ENCODE measurements at regions not wholly inside any gene's neighbourhood (a gene's known extent, or its start where the extent isn't known, plus 50 kb on each side); places are given as distances from the start of the nearest gene placed in this dataset.
"Not testable (repeated sequence)": the region's sequence is repeated elsewhere in the genome, so short reads cannot be mapped to it uniquely, and the experiment has no call there.

DNA sequence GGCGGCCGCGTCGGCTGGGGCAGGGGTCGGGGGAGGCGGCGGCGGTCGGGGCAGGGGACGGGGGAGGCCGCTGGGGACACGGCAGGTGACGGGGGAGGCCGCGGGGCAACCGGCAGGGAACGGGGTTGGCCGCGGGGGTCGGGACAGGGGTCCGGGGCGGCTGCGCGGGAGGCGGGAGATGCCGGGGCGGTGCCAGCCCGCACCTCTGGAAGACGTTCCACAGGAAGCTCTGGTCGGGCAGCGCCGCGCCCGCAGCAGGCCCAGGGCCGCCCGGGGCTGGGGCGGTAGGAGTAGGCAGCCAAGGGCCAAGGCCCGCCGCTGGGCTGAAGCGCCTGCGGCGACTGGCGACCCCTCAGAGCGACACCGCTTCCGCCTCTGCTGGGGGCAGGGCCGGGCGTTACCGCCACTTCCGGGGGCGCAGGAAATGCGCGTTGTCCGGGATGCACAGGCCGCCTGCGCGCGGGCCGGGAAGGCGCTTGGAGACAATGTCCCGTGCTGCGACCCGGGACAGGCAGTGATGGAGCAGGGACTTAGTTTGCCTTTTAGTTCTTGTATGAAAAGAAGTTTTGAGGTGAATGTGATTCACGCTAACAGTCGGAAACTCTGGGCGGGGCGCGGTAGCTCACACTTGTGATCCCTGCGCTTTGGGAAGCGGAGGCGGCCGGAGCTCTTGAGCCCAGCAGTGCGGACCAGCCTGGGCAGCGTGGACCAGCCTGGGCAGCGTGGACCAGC is 110.0 kb upstream of the LPCAT1 start (continued):
- TF ChIP-seq JUNB (CRISPR knock-in tag; IDR thresholded peaks at IDR 0.05; ENCODE audit: borderline replicate concordance) (no peak), CENPT (CRISPR knock-in tag; IDR thresholded peaks at IDR 0.05; ENCODE audit: low read depth) (no peak)

DNA sequence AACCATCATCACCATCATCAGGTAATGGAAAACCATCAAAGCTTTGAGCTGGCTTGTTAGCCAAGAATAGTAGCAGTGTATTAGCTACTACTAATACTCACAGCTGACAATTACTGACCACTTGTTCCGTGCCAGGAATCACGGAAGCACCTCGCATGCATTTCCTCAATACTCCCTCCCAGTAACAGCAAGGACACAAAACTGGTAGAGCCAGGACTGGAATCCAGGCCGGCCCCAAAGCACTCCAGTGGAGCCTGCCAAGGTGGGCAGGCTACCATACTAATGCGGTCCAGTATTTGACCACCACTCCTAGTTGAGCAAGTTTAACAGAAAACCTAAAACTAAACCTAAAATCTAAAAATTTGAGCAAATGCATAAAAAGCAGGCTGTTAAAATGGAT is 107.2 kb upstream of the LPCAT1 start:
- FAIRE-seq; BruUV-seq (replicated peaks); H3K36me3 ChIP-seq (replicated peaks in 1 of 2; ENCODE audit: control insufficient read depth in 1 of 2, insufficient read depth in 2 of 2, low read length in 2 of 2); DNase-seq (ENCODE audit: low spot score); H3K4me2 ChIP-seq (ENCODE audit: low read depth, low read length); H3K9me3 ChIP-seq (ENCODE audit: low read length); H3K27me3 ChIP-seq (ENCODE audit: control insufficient read depth in 1 of 2, insufficient read depth in 2 of 2, low read length in 2 of 2); CTCF ChIA-PET (ENCODE audit: low intra/inter-chr PET ratio, low total read pairs); ATAC-seq; POLR2A ChIA-PET; H2AFZ ChIP-seq (ENCODE audit: low read length); H3K4me1 ChIP-seq (ENCODE audit: insufficient read depth, low read length); intact Hi-C loops (cut with micrococcal nuclease; ENCODE audit: unreplicated experiment); H3K27ac ChIP-seq (ENCODE audit: extremely low read length, insufficient read depth, low read length); H3K4me3 ChIP-seq (replicated peaks in 1 of 3; ENCODE audit: insufficient read depth in 1 of 3, low read depth in 2 of 3, low read length in 3 of 3); H3K9ac ChIP-seq (ENCODE audit: insufficient read depth, low read depth, low read length); H4K20me1 ChIP-seq (ENCODE audit: insufficient read depth, low read length); H3K79me2 ChIP-seq (ENCODE audit: insufficient read depth, low read length): not testable (repeated sequence)
- 98% methylated on average over 5 of the region's 5 CpGs for WGBS (ENCODE audit: low lambda C conversion rate)
- in situ Hi-C loops (cut with HindIII; ENCODE audit: extremely low pct_ligation_motif_present, low pct_unique_long_range_greater_than_20kb), result loop anchor here (25.0 kb wide), 1 partner anchor 119 kb away; the partner anchor contains the start of gene LPCAT1

DNA sequence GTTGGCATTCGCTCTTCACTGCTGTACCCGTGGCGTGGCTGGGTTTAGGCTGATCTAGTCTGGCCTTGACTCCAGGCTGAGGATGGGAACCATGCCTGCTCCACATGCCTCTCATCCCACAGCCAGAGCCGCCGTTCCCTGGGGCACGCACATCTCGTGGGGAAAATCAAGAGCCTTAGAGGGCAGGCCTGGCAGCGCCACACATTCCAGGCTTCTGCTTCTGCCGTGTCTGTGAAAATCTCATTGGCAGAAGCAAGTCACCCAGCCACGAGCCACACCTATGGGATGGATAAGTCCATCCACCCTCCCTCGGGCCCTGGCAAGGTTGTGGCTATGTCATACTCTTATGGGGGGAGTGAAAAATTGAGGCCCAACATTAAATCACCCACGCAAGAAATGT is 102.6 kb upstream of the LPCAT1 start:
- H2AFZ ChIP-seq (ENCODE audit: low read length); DNase-seq (ENCODE audit: low spot score); H3K9ac ChIP-seq (ENCODE audit: insufficient read depth, low read depth, low read length); intact Hi-C loops (cut with micrococcal nuclease; ENCODE audit: unreplicated experiment); H3K4me1 ChIP-seq (ENCODE audit: insufficient read depth, low read length); H3K4me2 ChIP-seq (ENCODE audit: low read depth, low read length); H3K36me3 ChIP-seq (replicated peaks in 1 of 2; ENCODE audit: control insufficient read depth in 1 of 2, insufficient read depth in 2 of 2, low read length in 2 of 2); H3K79me2 ChIP-seq (ENCODE audit: insufficient read depth, low read length); BruUV-seq (replicated peaks); FAIRE-seq; POLR2A ChIA-PET; CTCF ChIA-PET (ENCODE audit: low intra/inter-chr PET ratio, low total read pairs); H3K27ac ChIP-seq (ENCODE audit: extremely low read length, insufficient read depth, low read length); H4K20me1 ChIP-seq (ENCODE audit: insufficient read depth, low read length); ATAC-seq; H3K27me3 ChIP-seq (ENCODE audit: control insufficient read depth in 1 of 2, insufficient read depth in 2 of 2, low read length in 2 of 2); H3K9me3 ChIP-seq (ENCODE audit: low read length); H3K4me3 ChIP-seq (replicated peaks in 1 of 3; ENCODE audit: insufficient read depth in 1 of 3, low read depth in 2 of 3, low read length in 3 of 3): not testable (repeated sequence)
- in situ Hi-C loops (cut with HindIII; ENCODE audit: extremely low pct_ligation_motif_present, low pct_unique_long_range_greater_than_20kb), result loop anchor here (25.0 kb wide), 1 partner anchor 114 kb away; the partner anchor contains the start of gene LPCAT1
- 96% methylated on average over 10 of the region's 12 CpGs for WGBS (ENCODE audit: low lambda C conversion rate)

DNA sequence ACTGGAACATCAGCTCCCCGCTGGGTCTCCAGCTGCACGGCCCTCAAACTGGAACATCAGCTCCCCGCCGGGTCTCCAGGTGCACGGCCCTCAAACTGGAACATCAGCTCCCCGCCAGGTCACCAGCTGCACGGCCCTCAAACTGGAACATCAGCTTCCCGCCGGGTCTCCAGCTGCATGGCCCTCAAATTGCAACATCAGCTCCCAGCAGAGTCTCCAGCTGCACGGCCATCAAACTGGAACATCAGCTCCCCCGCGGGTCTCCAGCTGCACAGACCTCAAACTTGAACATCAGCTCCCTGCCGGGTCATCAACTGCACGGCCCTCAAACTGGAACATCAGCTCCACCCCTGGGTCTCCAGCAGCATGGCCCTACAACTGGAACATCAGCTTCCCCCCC is 95.8 kb upstream of the LPCAT1 start:
- ATAC-seq; H3K4me1 ChIP-seq (ENCODE audit: insufficient read depth, low read length); H3K4me2 ChIP-seq (ENCODE audit: low read depth, low read length); in situ Hi-C loops (cut with HindIII; ENCODE audit: extremely low pct_ligation_motif_present, low pct_unique_long_range_greater_than_20kb); DNase-seq (ENCODE audit: low spot score); H3K4me3 ChIP-seq (replicated peaks in 1 of 3; ENCODE audit: insufficient read depth in 1 of 3, low read depth in 2 of 3, low read length in 3 of 3); FAIRE-seq; H4K20me1 ChIP-seq (ENCODE audit: insufficient read depth, low read length); H3K9me3 ChIP-seq (ENCODE audit: low read length); H3K79me2 ChIP-seq (ENCODE audit: insufficient read depth, low read length); H3K27ac ChIP-seq (ENCODE audit: extremely low read length, insufficient read depth, low read length); BruUV-seq (replicated peaks); H3K27me3 ChIP-seq (ENCODE audit: control insufficient read depth in 1 of 2, insufficient read depth in 2 of 2, low read length in 2 of 2); H2AFZ ChIP-seq (ENCODE audit: low read length); H3K36me3 ChIP-seq (replicated peaks in 1 of 2; ENCODE audit: control insufficient read depth in 1 of 2, insufficient read depth in 2 of 2, low read length in 2 of 2); POLR2A ChIA-PET; intact Hi-C loops (cut with micrococcal nuclease; ENCODE audit: unreplicated experiment); H3K9ac ChIP-seq (ENCODE audit: insufficient read depth, low read depth, low read length); CTCF ChIA-PET (ENCODE audit: low intra/inter-chr PET ratio, low total read pairs): not testable (repeated sequence)
- WGBS (ENCODE audit: low lambda C conversion rate), result 74% methylated on average over 9 of the region's 14 CpGs

DNA sequence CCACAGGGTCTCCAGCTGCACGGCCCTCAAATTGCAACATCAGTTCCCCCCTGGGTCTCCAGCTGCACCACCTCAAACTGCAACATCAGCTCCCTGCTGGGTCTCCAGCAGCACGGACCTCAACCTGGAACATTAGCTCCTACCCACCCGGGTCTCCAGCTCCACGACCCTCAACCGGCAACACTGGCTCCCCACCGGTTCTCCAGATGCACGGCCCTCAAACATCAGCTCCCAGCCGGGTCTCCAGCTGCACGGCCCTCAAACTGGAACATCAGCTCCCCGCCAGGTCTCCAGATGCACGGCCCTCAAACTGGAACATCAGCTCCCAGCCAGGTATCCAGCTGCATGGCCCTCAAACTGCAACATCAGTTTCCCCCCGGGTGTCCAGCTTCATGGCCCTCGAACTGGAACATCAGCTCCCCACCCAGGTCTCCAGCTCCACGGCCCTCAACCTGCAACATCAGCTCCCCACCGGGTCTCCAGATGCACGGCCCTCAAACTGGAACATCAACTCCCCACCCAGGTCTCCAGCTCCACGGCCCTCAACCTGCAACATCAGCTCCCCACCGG is 94.6 kb upstream of the LPCAT1 start:
- intact Hi-C loops (cut with micrococcal nuclease; ENCODE audit: unreplicated experiment); in situ Hi-C loops (cut with HindIII; ENCODE audit: extremely low pct_ligation_motif_present, low pct_unique_long_range_greater_than_20kb); ATAC-seq; H3K9ac ChIP-seq (ENCODE audit: insufficient read depth, low read depth, low read length); H3K27me3 ChIP-seq (ENCODE audit: control insufficient read depth in 1 of 2, insufficient read depth in 2 of 2, low read length in 2 of 2); H3K4me1 ChIP-seq (ENCODE audit: insufficient read depth, low read length); H3K27ac ChIP-seq (ENCODE audit: extremely low read length, insufficient read depth, low read length); H3K4me2 ChIP-seq (ENCODE audit: low read depth, low read length); H3K9me3 ChIP-seq (ENCODE audit: low read length); BruUV-seq (replicated peaks); H2AFZ ChIP-seq (ENCODE audit: low read length); FAIRE-seq; POLR2A ChIA-PET; H3K36me3 ChIP-seq (replicated peaks in 1 of 2; ENCODE audit: control insufficient read depth in 1 of 2, insufficient read depth in 2 of 2, low read length in 2 of 2); H4K20me1 ChIP-seq (ENCODE audit: insufficient read depth, low read length); DNase-seq (ENCODE audit: low spot score); H3K79me2 ChIP-seq (ENCODE audit: insufficient read depth, low read length); H3K4me3 ChIP-seq (replicated peaks in 1 of 3; ENCODE audit: insufficient read depth in 1 of 3, low read depth in 2 of 3, low read length in 3 of 3); CTCF ChIA-PET (ENCODE audit: low intra/inter-chr PET ratio, low total read pairs): not testable (repeated sequence)
- 94% methylated on average over 13 of the region's 18 CpGs for WGBS (ENCODE audit: low lambda C conversion rate)

Measured in HepG2 (cell line).